Left ventricle myocardium inferior (tissue), 1 donor: ENCODE measurements at regions not wholly inside any gene's neighbourhood (a gene's known extent, or its start where the extent isn't known, plus 50 kb on each side); places are given as distances from the start of the nearest gene placed in this dataset.
"Not testable (repeated sequence)": the region's sequence is repeated elsewhere in the genome, so short reads cannot be mapped to it uniquely, and the experiment has no call there.

Source experiments
- DNase-seq: peaks from one replicate; pipeline ENCODE4 v3.0.0-alpha.2; 2020
- H3K27ac ChIP-seq: fragments of 200-600 bp; replicated peaks from 2 replicates; pipeline ENCODE4 v1.8.0; 2021
- H3K27me3 ChIP-seq: fragments of 200-600 bp; 2 replicates; pipeline ENCODE4 v1.8.0; 2021; ENCODE audit warnings: low read depth
- H3K36me3 ChIP-seq: fragments of 200-600 bp; 2 replicates; pipeline ENCODE4 v1.8.0; 2021
- H3K4me1 ChIP-seq: fragments of 200-600 bp; 2 replicates; pipeline ENCODE4 v1.8.0; 2021
- H3K4me3 ChIP-seq: fragments of 200-600 bp; 2 replicates; pipeline ENCODE4 v1.8.0; 2021; ENCODE audit warnings: mild to moderate bottlenecking, moderate library complexity
- H3K9me3 ChIP-seq: fragments of 200-600 bp; replicated peaks from 2 replicates; pipeline ENCODE4 v1.8.0; 2021
- intact Hi-C: fragments of 100-400 bp; cut with micrococcal nuclease; formaldehyde crosslinking; loops from one replicate; pipeline ENCODE4 v1.11.0; 2022
- TF ChIP-seq, protein P1 (sequence below): fragments of 200-600 bp; IDR thresholded peaks from 2 replicates; pipeline ENCODE4 v1.8.0; 2021; ENCODE audit warnings: antibody characterized with exemption, mild to moderate bottlenecking, borderline replicate concordance
- donor health status: DM: no; HTN: yes; CAD: no; lungs with severe emphysema.

DNA sequence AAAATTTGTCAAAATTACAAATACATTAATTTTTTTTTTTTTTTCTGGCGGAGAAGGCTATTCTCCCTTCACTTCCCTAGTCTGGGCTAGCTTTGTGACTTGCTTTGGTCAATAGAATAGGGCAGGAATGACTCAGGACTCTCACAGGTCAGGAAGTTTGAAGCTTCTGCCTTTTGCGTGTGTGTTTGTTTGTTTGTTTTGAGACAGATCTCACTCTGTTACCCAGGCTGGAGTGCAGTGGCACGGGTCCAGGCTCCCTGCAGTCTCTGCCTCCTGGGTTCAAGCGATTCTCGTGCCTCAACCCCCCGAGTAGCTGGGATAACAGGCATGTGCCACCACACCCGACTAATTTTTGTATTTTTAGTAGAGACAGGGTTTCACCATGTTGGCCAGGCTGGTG, 55.9 kb upstream of the USP9X start:
- H3K4me3 ChIP-seq: no peak overlapping the region
- no peaks in the 10 kb centered on the region for H3K27me3 ChIP-seq
- intact Hi-C loops: no loop called here

DNA sequence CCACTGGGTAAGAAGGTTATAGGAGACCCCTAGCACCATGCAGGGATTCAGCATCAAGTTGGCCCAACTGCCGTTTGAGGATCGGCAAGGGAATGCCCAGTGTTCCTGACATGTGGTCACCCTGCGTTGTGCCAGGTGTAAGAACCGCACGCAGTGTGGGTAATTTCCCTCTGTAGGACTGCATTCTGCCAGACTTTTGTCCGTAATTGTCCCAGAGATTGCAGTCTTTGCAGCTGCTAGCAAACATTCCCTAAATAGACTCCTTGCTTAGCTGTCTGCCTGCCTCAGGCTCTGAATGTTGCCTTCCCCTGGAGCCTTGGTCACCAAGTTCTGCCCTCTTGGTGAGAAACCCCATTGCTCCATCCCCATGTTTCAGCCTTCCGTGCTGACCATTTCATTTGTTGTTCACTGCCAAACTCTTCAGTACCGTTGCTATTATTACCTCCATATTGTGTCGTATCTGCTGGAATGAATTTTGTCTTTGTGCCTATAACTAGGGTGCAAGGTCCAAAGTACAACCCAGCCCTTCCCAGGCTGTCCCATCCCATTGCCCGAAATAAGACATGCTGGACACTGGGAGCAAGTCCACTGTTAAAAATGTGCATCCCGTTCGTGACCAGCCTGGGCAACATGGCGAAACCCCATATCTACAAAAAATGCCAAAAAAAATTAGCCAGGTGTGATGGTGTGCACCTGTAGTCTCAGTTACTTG, 53.8 kb upstream of the USP9X start:
- Histone ChIP-seq H3K36me3 (no peaks in the 10 kb centered on the region), H3K9me3 (no peaks in the 10 kb centered on the region), H3K27me3 (no peaks in the 10 kb centered on the region), H3K4me3 (no peak overlapping the region), H3K27ac (no peak overlapping the region), H3K4me1 (no peaks in the 10 kb centered on the region)
- intact Hi-C loops: no loop called here
- TF ChIP-seq, protein P1, sequence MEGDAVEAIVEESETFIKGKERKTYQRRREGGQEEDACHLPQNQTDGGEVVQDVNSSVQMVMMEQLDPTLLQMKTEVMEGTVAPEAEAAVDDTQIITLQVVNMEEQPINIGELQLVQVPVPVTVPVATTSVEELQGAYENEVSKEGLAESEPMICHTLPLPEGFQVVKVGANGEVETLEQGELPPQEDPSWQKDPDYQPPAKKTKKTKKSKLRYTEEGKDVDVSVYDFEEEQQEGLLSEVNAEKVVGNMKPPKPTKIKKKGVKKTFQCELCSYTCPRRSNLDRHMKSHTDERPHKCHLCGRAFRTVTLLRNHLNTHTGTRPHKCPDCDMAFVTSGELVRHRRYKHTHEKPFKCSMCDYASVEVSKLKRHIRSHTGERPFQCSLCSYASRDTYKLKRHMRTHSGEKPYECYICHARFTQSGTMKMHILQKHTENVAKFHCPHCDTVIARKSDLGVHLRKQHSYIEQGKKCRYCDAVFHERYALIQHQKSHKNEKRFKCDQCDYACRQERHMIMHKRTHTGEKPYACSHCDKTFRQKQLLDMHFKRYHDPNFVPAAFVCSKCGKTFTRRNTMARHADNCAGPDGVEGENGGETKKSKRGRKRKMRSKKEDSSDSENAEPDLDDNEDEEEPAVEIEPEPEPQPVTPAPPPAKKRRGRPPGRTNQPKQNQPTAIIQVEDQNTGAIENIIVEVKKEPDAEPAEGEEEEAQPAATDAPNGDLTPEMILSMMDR: no peak
- no peak for DNase-seq

More for the DNA sequence above, 55.9 kb upstream of the USP9X start:
- DNase-seq: no peak
- Histone ChIP-seq H3K27ac (no peak overlapping the region), H3K4me1 (no peaks in the 10 kb centered on the region), H3K36me3 (no peaks in the 10 kb centered on the region), H3K9me3 (no peaks in the 10 kb centered on the region)
- TF ChIP-seq, protein P1: no peak

DNA sequence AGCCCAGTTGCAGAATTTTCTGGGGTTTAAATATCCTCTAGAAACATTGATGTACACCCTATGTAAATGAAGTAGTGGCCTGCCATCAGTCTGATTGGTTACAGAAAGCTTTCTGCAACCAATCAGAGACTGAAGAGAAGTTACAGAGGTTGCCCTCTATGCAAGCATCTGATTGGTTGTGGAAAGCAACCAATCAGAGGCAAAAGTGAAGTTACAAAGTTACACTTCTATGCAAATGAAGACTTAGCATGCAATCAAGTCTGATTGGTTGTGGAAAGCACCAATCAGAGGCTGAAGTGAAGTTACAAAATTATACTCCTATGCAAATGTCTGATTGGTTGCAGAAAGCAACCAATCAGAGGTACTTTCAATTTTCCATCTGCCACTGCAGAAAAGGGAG, 51.9 kb upstream of the USP9X start:
- intact Hi-C loops: no loop called here
- TF ChIP-seq, protein P1: no peak
- no peaks in the 10 kb centered on the region for H3K9me3 ChIP-seq
- H3K4me3 ChIP-seq: no peak overlapping the region
- no peak overlapping the region for H3K27ac ChIP-seq
- no peaks in the 10 kb centered on the region for H3K27me3 ChIP-seq
- H3K4me1 ChIP-seq: no peaks in the 10 kb centered on the region
- no peak for DNase-seq
- no peaks in the 10 kb centered on the region for H3K36me3 ChIP-seq

DNA sequence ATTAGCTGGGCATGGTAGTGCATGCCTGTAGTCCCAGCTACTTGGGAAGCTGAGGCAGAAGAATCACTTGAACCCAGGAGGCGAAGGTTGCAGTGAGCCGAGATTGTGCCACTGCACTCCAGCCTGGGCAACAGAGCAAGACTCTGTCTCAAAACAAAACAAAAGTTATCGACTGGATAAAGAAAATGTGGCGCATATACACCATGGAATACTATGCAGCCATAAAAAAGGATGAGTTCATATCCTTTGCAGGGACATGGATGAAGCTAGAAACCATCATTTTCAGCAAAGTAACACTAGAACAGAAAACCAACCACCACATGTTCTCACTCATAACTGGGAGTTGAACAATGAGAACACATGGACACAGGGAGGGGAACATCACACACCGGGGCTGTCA, 50.3 kb upstream of the USP9X start:
- DNase-seq, H3K9me3 ChIP-seq, H3K27ac ChIP-seq, H3K4me1 ChIP-seq, H3K36me3 ChIP-seq, intact Hi-C loops, H3K27me3 ChIP-seq, H3K4me3 ChIP-seq: not testable (repeated sequence)
